HT1080 (cell line): ENCODE measurements at regions not wholly inside any gene's neighbourhood (a gene's known extent, or its start where the extent isn't known, plus 50 kb on each side); places are given as distances from the start of the nearest gene placed in this dataset.

Experiments
- DNase-seq: peaks from one replicate; pipeline ENCODE4 v3.0.0-alpha.2; 2015; ENCODE audit warnings: low read depth

GRCh38 chr1:13968361-13968760, 268.4 kb downstream of the PRDM2 start:
- DNase-seq: peak; percentile 20

DNA sequence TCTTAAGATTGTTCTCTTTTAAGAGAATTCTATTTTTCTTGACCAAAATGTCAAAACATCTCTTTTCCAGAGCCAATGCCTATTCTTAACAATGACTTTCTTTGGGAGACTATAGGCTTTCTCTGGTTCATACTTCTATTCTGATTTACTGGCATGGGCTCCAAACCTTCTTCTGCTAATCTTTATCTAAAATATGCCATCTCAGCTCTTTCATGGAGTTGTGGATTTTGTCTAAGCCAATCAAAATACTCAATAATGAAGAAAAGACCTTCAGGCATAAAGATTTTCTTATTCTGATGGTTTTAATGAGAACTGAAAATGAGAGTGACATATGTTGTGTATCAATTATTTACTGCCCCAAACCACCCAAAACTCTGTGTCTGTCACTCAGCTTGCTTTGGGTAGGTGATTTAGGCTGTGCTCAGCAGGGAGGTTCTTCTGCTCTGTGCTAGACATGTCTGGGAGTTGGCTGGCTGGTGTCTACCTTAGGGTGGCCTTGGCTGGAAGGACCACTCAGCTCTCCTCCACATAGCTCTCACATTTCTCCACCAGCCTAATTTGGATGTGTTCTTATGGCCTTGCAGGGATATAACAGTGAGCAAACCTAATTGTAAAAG, 270.8 kb downstream of the PRDM2 start:
- no peak for DNase-seq

DNA sequence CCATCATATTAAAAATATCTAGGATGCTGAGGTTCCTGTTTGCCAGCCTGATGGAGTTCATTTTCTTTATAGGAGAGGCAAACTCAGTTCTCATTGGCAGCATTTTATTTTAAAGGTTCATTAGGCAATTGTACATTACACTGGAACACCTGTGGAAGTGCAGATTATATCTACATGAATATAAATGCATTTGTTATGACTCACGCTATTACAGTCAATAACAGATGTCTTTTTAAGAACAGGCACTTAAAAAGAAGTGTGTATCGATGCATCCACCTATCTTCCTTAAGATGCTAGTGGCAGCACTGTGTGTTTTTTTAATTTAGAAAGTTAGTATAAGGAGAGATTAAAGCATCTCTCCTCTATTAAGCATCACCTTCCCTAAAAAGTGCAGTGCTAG, 276.5 kb downstream of the PRDM2 start:
- DNase-seq: no peak

- no peak for DNase-seq
These were observed 281.2 kb downstream of the PRDM2 start for GRCh38 chr1:13981142-13981541.

DNA sequence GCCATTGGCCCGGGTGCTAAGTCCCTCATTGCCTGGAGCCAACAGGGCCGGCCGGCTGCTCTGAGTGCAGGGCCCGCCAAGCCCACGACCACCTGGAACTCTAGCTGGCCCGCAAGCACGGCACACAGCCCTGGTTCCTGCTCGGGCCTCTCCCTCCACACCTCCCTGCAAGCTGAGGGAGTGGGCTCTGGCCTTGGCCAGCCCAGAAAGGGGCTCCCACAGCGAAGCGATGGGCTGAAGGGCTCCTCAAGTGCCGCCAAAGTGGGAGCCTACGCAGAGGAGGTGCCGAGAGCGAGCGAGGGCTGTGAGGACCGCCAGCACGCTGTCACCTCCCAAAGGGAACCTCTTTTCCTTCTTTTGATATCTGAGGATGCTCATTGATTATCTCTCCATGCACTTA, 283.4 kb downstream of the PRDM2 start:
- DNase-seq: no peak

DNA sequence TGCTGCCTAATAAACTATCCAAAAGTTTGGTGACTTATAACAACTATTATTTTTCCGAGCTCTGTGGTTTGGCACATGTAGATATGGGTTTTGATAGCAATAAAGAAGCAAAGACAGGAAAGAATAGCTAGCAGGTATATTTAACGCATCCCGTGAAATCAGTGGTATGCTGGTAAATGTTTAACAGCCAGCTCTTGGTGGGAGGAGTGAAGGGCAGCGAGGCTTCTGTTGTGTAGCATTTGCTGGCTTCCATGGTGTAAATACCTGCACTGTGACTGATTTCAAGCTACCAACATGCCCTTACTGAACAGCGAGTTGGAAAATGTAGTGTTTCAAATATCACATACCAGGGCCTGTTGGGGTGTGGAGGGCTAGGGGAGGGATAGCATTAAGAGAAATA, 291.0 kb downstream of the PRDM2 start:
- DNase-seq: no peak

DNA sequence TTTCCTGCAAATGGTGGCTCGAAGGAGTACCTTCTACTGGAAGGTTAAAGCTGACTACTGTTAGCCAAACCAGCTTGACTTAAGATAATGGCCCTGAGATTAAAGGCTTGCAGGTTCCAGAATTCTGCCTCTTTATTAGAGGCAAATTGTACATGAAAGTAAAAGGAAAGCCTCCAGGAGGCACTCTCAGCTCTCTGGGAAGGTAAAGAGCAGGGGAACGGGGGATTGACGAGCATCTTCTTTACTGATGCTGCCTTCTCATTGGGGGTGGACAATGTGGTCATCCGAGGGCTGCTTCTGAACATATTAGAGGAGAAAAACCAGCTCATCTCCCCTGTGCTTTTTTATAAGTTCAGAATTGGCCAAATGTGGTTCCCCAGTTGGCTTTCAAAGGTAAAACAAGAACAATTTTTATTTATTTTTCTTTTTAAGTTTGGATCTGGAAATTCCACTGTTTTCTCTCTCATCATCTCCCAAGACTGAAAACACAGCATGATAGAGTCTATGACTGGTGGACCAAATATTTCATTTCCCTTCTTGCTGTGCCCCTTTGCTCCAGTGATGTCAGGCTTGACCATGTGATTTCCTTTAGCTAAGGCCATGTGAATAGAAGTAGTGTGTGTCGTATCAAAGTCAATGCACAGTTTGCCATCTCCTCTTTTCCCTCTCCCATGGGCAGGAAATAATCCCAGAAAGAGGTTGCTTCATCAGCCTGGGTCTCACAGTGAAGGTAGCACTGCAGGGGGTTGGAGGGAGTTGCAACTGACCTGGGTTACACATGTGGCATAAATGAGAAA, 292.7 kb downstream of the PRDM2 start:
- no peak for DNase-seq

GRCh38 chr1:13994386-13994785, 294.4 kb downstream of the PRDM2 start:
- DNase-seq: no peak

GRCh38 chr1:13996334-13996733, 296.3 kb downstream of the PRDM2 start:
- DNase-seq: peak; percentile 56

GRCh38 chr1:14003552-14003951, 303.6 kb downstream of the PRDM2 start:
- DNase-seq: no peak

DNA sequence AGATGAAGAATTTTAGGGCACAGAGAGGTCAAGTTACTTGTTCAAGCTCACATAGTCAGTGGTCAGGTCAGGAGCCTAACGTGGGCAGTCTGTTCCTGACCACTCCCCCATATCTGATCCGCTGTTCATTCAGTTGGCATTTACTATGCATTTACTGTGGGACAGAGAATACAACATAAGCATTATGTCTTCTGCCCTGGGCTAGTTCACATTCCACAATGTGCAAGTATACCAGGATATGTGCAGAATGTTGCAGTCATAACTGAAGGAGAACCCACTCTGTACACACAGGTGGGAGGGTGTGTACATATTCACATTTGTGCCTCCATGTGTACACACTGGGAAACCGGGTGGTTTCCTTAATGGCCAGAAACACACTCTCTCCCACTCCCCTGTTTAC, 309.6 kb downstream of the PRDM2 start:
- DNase-seq: no peak

GRCh38 chr1:14010476-14010875, 310.5 kb downstream of the PRDM2 start:
- DNase-seq: no peak

- no peak for DNase-seq
These were observed 311.1 kb downstream of the PRDM2 start for GRCh38 chr1:14011132-14011531.

DNA sequence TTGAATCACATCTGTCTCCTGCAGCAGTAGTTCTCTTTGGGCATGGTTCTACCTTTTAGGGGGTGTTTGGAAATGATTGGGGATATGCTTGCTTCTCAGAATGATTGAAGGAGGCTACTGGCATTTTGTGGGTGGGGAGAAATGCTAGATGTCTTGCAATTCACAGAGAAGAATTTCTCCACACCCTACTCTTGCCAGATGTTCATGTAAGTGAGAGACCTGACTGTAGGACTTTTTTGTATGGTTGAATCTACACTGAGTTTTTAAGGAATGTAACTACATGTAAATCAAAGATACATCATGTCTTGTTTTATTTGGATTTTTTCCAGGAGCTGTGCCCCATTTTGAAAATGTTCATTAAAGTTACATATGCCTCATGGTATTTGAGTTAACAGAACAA, 311.9 kb downstream of the PRDM2 start:
- no peak for DNase-seq

DNA sequence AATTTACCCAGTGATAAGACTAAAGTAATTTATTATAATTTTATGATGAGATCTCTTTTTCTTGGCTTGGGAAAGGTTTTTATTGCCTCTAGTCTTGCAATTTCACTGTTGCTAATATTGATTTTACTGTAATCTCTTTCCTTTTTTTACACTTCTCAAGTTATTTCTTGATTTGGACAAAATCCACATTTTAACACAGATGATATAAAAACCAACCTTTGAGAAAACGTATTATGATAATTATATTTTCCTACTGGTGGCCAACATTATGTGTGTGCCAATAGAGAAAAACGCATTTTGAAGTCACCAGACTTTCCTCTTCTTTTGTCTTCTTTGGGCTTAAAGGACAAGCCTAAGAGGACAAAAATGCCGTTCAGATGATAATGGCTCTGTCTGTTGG, 314.9 kb downstream of the PRDM2 start:
- DNase-seq: no peak

GRCh38 chr1:14015917-14016316, 315.9 kb downstream of the PRDM2 start:
- DNase-seq: no peak

GRCh38 chr1:14017531-14017961, 317.6 kb downstream of the PRDM2 start:
- DNase-seq: no peak

DNA sequence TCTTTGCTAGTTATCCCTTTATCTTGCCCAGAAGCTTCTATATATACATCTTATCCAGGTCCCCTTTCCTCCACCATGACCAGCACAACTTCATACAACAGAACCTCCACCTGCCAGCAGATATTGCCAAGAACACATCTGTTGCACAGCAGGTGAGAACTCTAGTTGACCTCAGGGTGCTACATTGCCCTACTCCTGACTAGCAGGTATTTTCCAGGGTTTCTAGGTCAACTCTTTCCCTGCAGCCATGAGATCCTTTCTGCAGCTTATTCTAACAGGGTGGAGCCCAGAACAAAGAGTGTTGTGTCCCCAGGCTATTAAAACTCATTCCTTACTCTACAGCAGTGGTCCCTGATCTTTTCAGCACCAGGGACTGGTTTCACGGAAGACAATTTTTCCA, 319.5 kb downstream of the PRDM2 start:
- no peak for DNase-seq

DNA sequence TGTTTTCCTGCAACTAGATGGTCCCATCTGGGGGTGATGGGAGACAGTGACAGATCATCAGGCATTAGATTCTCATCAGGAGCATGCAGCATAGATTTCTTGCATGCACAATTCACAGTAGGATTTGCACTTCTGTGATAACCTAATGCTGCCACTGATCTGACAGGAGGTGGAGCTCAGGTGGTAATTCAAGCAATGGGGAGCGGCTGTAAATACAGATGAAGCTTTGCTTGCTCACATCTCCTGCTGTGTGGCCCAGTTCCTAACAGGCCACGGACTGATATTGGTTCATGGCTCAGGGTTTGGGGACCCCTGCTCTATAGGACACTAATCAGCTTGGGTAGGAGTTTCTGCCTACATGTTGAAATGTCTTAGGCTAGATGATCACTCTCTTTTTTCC, 320.0 kb downstream of the PRDM2 start:
- DNase-seq: no peak

DNA sequence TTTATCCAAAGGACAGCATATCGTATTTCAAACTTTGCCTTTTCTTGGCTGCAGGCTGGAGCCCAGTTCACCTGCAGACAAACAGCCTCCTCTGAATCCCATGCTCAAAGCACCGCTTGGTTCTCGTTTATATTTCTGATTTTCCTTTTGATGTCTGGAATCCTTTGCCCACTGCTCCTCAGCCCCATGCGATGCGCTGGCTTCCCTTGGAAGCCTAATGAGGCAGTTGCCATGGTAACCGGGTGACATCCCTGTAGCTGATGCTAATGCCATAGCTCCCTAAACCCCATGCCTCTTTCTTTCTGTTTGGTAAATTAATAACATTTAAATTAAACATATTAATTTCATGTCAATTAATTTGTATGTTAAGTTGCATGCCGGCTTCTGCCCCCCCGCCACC, 327.1 kb downstream of the PRDM2 start:
- DNase-seq: no peak

DNA sequence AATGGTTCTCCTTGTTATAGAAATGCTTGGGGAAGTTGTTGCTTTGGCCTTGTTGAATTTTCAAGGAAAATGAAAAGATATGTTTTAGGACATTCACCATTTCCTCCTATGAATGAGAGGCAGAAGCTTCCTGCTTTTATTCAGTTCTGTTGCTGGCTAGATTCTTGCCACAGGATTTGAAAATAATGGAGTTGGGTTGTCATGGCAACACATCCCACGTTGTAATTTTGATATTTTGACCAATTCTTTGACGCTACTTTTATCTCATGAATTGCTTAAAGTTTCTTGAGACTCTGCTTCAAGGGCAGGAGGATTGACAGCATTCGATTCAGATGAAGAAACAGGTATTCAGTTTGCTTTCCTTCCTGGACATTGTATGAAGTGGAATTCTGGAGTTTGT, 331.5 kb downstream of the PRDM2 start:
- DNase-seq: no peak

- DNase-seq: no peak
These were observed 334.5 kb downstream of the PRDM2 start for GRCh38 chr1:14034506-14034905.
